OCI-LY1 (cell line): ENCODE measurements at regions not wholly inside any gene's neighbourhood (a gene's known extent, or its start where the extent isn't known, plus 50 kb on each side); places are given as distances from the start of the nearest gene placed in this dataset.

Experiments
- CTCF ChIP-seq: fragments of 200-600 bp; sonication (generic), shearing (Covaris generic); IDR thresholded peaks from 2 replicates; pipeline ENCODE4 v1.5.1; 2017; ENCODE audit warnings: mild to moderate bottlenecking, antibody characterized with exemption, low read length, moderate library complexity, mixed read lengths
- EZH2 ChIP-seq: fragments of 200-600 bp; sonication (generic), shearing (Covaris generic); IDR thresholded peaks from 2 replicates; pipeline ENCODE4 v1.8.0; 2017; ENCODE audit warnings: borderline replicate concordance, mixed run types, mild to moderate bottlenecking, antibody characterized with exemption, low read length, moderate library complexity, mixed read lengths

DNA sequence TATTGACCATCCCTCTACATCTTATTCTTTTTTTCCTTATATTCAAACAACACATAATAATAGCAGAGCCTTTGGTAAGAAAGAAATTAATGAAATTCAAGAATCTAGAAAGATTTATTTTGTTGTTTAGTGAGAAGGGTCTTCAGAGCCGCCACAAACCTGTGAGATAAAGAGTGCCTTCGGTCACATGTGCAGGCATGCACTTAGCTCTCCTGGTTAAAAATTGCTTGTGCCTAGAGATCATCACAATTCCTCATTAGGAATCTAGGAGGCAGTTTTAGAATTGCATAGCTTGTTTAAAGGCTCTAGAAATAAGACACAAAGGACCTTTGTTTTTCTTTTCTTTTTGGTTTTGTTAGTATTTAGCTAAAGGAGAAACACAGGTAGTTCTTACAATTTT lies 1948.4 kb upstream of the IGFBP7 start:
- TF ChIP-seq CTCF (no peak), EZH2 (no peak)
